ENCODE measurements at regions not wholly inside any gene's neighbourhood (a gene's known extent, or its start where the extent isn't known, plus 50 kb on each side); places are given as distances from the start of the nearest gene placed in this dataset.

GRCh38 chr7:19830604-19831003 lies 57.2 kb upstream of the TMEM196 start:
- DNase-seq, result no peak
